ENCODE measurements at regions not wholly inside any gene's neighbourhood (a gene's known extent, or its start where the extent isn't known, plus 50 kb on each side); places are given as distances from the start of the nearest gene placed in this dataset.

DNA sequence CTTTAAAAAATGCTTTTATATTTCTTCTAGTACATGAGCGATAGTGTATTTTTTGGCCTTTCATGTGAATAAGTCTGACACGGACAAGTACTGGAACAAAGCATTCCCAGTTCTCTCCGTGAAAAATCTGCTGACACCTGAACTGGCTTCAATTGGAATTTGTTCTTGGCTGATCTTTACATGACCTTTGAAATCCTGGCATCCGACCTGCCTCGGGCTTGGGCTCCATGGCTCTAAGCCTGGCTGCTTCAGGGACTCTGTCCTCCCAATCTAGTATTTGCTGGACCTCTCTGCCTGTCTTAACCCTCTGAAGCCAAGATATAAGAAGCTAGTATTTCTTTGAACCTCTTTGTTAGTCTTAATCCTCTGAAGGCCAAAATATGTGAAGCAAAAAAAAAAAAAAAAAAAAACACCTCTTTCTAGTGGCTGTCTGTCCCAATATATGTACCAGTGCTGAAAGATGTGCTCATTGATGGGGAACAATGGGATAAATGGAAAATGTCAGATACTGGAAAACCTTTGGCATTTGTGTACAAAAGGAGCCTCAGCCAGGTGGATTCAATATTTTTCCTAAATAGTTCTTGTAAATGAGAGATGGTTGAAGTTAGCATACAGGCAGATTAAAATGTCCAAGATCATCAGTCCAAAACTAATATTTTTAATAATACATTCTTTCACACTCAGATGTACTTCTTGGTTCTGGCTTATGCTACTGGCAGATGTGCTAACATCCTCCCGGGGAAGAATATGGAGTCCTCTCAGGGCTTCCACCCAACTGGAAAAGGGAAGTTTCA, 470.6 kb downstream of the TUSC1 start:
- Histone ChIP-seq H3K9ac (ENCODE audit: extremely low read depth, low read length, poor library complexity, severe bottlenecking) (no peak overlapping the region), H3K4me3 (ENCODE audit: low read length) (no peak overlapping the region), H3K36me3 (ENCODE audit: control insufficient read depth, insufficient read depth, low read length) (no peaks in the 10 kb centered on the region), H3K27me3 (ENCODE audit: control insufficient read depth, insufficient read depth, low read length, poor library complexity, severe bottlenecking) (no peaks in the 10 kb centered on the region), H3K27ac (ENCODE audit: low read depth, low read length) (no peak overlapping the region), H3K9me3 (ENCODE audit: control insufficient read depth, low read length) (no peaks in the 10 kb centered on the region), H3K4me1 (ENCODE audit: control insufficient read depth, insufficient read depth, low read length) (no peaks in the 10 kb centered on the region)
- peaks cover 8% of the 10 kb centered on the region for H3K4me1 Mint-ChIP-seq
- peaks cover 2% of the 10 kb centered on the region for H3K27me3 Mint-ChIP-seq (ENCODE audit: insufficient read depth)
- TF ChIP-seq, protein P1, sequence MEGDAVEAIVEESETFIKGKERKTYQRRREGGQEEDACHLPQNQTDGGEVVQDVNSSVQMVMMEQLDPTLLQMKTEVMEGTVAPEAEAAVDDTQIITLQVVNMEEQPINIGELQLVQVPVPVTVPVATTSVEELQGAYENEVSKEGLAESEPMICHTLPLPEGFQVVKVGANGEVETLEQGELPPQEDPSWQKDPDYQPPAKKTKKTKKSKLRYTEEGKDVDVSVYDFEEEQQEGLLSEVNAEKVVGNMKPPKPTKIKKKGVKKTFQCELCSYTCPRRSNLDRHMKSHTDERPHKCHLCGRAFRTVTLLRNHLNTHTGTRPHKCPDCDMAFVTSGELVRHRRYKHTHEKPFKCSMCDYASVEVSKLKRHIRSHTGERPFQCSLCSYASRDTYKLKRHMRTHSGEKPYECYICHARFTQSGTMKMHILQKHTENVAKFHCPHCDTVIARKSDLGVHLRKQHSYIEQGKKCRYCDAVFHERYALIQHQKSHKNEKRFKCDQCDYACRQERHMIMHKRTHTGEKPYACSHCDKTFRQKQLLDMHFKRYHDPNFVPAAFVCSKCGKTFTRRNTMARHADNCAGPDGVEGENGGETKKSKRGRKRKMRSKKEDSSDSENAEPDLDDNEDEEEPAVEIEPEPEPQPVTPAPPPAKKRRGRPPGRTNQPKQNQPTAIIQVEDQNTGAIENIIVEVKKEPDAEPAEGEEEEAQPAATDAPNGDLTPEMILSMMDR (conservative IDR thresholded peaks at IDR 0.05): no peak
- H3K36me3 Mint-ChIP-seq (ENCODE audit: low read depth): no peaks in the 10 kb centered on the region
- no peak for DNase-seq
- H3K27ac Mint-ChIP-seq: no peak overlapping the region
- no peaks in the 10 kb centered on the region for H3K9me3 Mint-ChIP-seq
- 94 to 95% methylated on average over 5 to 6 of the region's 6 CpGs for WGBS, 2 experiments (ENCODE audit: insufficient coverage in 1 of 2, insufficient read length in 1 of 2)
- no peak overlapping the region for H3K4me3 Mint-ChIP-seq

DNA sequence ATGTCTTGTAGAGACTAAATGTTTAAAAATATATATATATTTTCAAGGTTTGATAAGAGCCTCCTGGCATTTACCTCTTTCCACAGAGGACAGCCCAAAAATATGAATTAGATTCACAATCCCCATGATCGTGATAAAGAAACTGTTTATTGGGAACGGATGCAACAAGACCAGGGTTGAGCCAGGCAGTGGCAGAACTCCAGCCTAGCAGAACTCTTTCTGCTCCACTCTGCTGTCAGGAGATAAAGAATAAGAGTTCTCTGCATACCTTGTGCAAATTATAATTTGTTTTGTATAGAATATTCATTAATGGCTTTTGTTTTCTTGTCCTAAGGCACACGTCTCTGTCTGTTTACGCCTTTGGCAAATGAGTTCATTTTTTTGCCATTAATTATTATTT, 472.2 kb downstream of the TUSC1 start:
- Mint-ChIP-seq H3K9me3 (no peaks in the 10 kb centered on the region), H3K36me3 (ENCODE audit: low read depth) (no peaks in the 10 kb centered on the region), H3K4me1 (peaks cover 2% of the 10 kb centered on the region), H3K27me3 (ENCODE audit: insufficient read depth) (peaks cover 2% of the 10 kb centered on the region), H3K4me3 (no peak overlapping the region), H3K27ac (no peak overlapping the region)
- TF ChIP-seq, protein P1 (conservative IDR thresholded peaks at IDR 0.05): no peak
- Histone ChIP-seq H3K36me3 (ENCODE audit: control insufficient read depth, insufficient read depth, low read length) (no peaks in the 10 kb centered on the region), H3K4me1 (ENCODE audit: control insufficient read depth, insufficient read depth, low read length) (no peaks in the 10 kb centered on the region), H3K9ac (ENCODE audit: extremely low read depth, low read length, poor library complexity, severe bottlenecking) (no peak overlapping the region), H3K4me3 (ENCODE audit: low read length) (no peak overlapping the region), H3K9me3 (ENCODE audit: control insufficient read depth, low read length) (no peaks in the 10 kb centered on the region), H3K27ac (ENCODE audit: low read depth, low read length) (no peak overlapping the region), H3K27me3 (ENCODE audit: control insufficient read depth, insufficient read depth, low read length, poor library complexity, severe bottlenecking) (no peaks in the 10 kb centered on the region)
- DNase-seq: no peak
- WGBS, 2 experiments (ENCODE audit: insufficient coverage in 1 of 2, insufficient read length in 1 of 2): 94% methylated on average over 2 to 3 of the region's 4 CpGs

DNA sequence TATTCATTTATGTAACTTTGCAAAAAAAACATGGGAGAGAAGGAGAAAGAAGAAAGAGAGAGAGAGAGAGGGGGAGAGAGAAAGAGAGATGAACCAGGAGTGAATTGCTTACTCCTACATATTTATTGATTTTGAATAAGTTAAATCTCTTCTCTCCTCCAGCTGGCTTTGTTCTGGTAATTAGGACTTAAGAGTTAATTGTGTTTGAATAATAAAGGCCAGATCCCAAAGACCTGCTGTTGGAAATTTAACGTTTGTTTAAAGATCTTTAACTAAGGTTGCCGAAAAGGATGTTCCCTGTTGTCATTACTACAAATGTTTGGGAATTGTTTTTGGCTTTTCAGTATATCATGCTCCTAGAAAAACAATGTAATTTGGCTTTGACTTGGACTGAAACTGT, 473.0 kb downstream of the TUSC1 start:
- Histone ChIP-seq H3K4me3 (ENCODE audit: low read length) (no peak overlapping the region), H3K27me3 (ENCODE audit: control insufficient read depth, insufficient read depth, low read length, poor library complexity, severe bottlenecking) (no peaks in the 10 kb centered on the region), H3K9me3 (ENCODE audit: control insufficient read depth, low read length) (no peaks in the 10 kb centered on the region), H3K36me3 (ENCODE audit: control insufficient read depth, insufficient read depth, low read length) (no peaks in the 10 kb centered on the region), H3K27ac (ENCODE audit: low read depth, low read length) (no peak overlapping the region), H3K4me1 (ENCODE audit: control insufficient read depth, insufficient read depth, low read length) (no peaks in the 10 kb centered on the region), H3K9ac (ENCODE audit: extremely low read depth, low read length, poor library complexity, severe bottlenecking) (no peak overlapping the region)
- no peaks in the 10 kb centered on the region for H3K36me3 Mint-ChIP-seq (ENCODE audit: low read depth)
- peaks cover 2% of the 10 kb centered on the region for H3K4me1 Mint-ChIP-seq
- TF ChIP-seq, protein P1 (conservative IDR thresholded peaks at IDR 0.05): no peak
- H3K9me3 Mint-ChIP-seq: no peaks in the 10 kb centered on the region
- no peak overlapping the region for H3K27ac Mint-ChIP-seq
- WGBS, 2 experiments (ENCODE audit: insufficient coverage in 1 of 2, insufficient read length in 1 of 2): 34 to 46% methylated on average over 2 of the region's 2 CpGs
- DNase-seq: no peak
- H3K27me3 Mint-ChIP-seq (ENCODE audit: insufficient read depth): peaks cover 2% of the 10 kb centered on the region
- H3K4me3 Mint-ChIP-seq: no peak overlapping the region
